SH-SY5Y (cell line): ENCODE measurements at regions not wholly inside any gene's neighbourhood (a gene's known extent, or its start where the extent isn't known, plus 50 kb on each side); places are given as distances from the start of the nearest gene placed in this dataset.

Experiments
- GATA2 ChIP-seq: IDR thresholded peaks from 2 replicates; pipeline ENCODE4 v1.6.1; 2011; ENCODE audit warnings: mild to moderate bottlenecking, low read depth, low read length
- GATA3 ChIP-seq: IDR thresholded peaks from 2 replicates; pipeline ENCODE4 v1.6.1; 2011; ENCODE audit warnings: low read depth, mild to moderate bottlenecking, low read length, moderate library complexity

- TF ChIP-seq GATA3, result no peak
- TF ChIP-seq GATA2, result no peak
Observed at GRCh38 chr11:97060184-97060583, 670.4 kb downstream of the JRKL start.
